Ovary (tissue), 7 donors: ENCODE measurements at regions not wholly inside any gene's neighbourhood (a gene's known extent, or its start where the extent isn't known, plus 50 kb on each side); places are given as distances from the start of the nearest gene placed in this dataset.

Experiments used
- DNase-seq, 5 donors: peaks; one replicate each; pipeline ENCODE4 v3.0.0-alpha.2; 2019 to 2020
- H3K27ac ChIP-seq, 2 donors: fragments of 200-600 bp; one replicate each; pipeline versions ENCODE4 v1.5.1 to v1.8.0; 2019 to 2022
- H3K27me3 ChIP-seq: fragments of 200-600 bp; one replicate; pipeline ENCODE4 v1.8.0; 2022
- H3K36me3 ChIP-seq: fragments of 200-600 bp; sonication (generic); one replicate; pipeline ENCODE4 v1.5.1; 2019
- H3K4me1 ChIP-seq: one replicate; pipeline ENCODE4 v1.8.1; 2013; ENCODE audit warnings: mild to moderate bottlenecking, moderate library complexity; ENCODE audit not compliant: insufficient read depth
- H3K4me3 ChIP-seq: fragments of 200-600 bp; sonication (generic); one replicate; pipeline ENCODE4 v1.5.1; 2017
- H3K9me3 ChIP-seq, 2 donors: fragments of 200-600 bp in 1 of 2; sonication (generic) in 1 of 2; one replicate each; pipeline versions ENCODE4 v1.5.1 to v1.8.1; 2013 to 2019; ENCODE audit warnings: mild to moderate bottlenecking in 1 of 2, moderate library complexity in 1 of 2
- CTCF ChIP-seq, 3 donors: fragments of 450-650 bp in 2 of 3; fragments of 200-600 bp in 1 of 3; IDR thresholded peaks; one replicate each; pipeline versions ENCODE4 v1.5.1 to v1.8.0; 2016 to 2022; ENCODE audit warnings: antibody characterized with exemption in 3 of 3, mild to moderate bottlenecking in 1 of 3
- EP300 ChIP-seq: sonication (generic); formaldehyde crosslinking; IDR thresholded peaks from one replicate; pipeline ENCODE4 v1.6.1; 2017; ENCODE audit warnings: antibody characterized with exemption
- POLR2A ChIP-seq: fragments of 450-650 bp; IDR thresholded peaks from one replicate; pipeline ENCODE4 v1.6.1; 2017; ENCODE audit warnings: antibody characterized with exemption, mild to moderate bottlenecking, moderate library complexity
- WGBS, 3 donors: extraction: QIAGEN DNeasy Blood & Tissue Kit in 1 of 3; methylation state at CpG; one replicate each; pipeline versions ENCODE4 v1.1.5 to v1.1.7; 2013 to 2017; 5-methylcytosine and 5-hydroxymethylcytosine counted together
- intact Hi-C, 4 donors: fragments of 100-400 bp; cut with DNase I; formaldehyde crosslinking; loops; one replicate each; pipeline versions ENCODE4 v1.11.0 to v1.15.1; 2022 to 2023
- donor health status: DM: no; HTN: no; CAD: no; lungs with moderate emphysema.
- donor health status: DM: no; HTN: no; CAD: no.
- donor health status: Bipolar disorder and iron deficiency.
- donor health status: DM: no; HTN: no; CAD: no.
- donor health status: DM: yes; HTN: yes; CAD: no.

DNA sequence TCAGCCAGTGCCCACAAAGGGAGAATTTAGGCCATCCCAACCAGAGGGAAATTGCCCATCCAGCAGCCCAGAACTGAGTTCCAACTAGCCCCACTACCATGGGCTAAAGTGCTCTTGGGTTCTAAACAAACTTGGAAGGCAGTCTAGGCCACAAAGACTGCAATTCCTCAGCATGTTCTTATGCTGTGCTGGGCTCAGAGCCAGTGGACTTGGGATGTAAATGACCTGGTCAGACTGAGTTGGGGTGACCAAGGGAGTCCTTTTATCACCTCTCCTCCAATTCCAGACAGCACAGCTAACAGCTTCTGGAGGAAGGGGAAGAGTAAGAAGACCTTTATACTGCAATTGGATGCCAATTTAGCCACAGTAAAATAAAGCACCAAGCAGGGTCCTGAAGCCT, 607.2 kb upstream of the KCND2 start:
- DNase-seq, result no peak
- Histone ChIP-seq H3K27me3 (no peaks in the 10 kb centered on the region), H3K4me3 (no peak overlapping the region), H3K36me3 (no peaks in the 10 kb centered on the region), H3K27ac (no peak overlapping the region), H3K4me1 (no peaks in the 10 kb centered on the region), H3K9me3 (no peaks in the 10 kb centered on the region)
- intact Hi-C loops, result no loop called here
- TF ChIP-seq EP300 (no peak), POLR2A (no peak), CTCF (IDR thresholded peaks at IDR 0.05) (no peak)

DNA sequence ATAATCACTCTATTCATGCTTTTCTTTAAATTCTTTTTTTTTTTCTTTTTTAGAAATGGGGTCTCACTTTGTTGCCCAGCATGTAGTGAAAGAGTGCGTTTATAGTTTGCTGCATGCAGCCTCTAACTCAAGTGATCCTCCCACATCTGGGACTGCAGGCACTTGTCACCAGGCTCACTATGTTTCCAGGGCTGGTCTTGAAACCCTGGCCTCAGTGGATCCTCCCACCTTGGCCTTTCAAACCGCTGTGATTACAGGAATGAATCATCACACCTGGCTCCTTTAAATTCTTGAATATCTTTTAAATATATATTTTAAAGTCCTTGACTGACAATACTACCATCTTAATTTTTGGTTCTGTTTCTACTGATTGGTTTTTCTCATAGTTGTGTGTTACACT, 591.6 kb upstream of the KCND2 start:
- TF ChIP-seq EP300 (no peak), CTCF (IDR thresholded peaks at IDR 0.05) (no peak), POLR2A (no peak)
- Histone ChIP-seq H3K27ac (no peak overlapping the region), H3K27me3 (no peaks in the 10 kb centered on the region), H3K4me3 (no peak overlapping the region), H3K9me3 (no peaks in the 10 kb centered on the region), H3K36me3 (no peaks in the 10 kb centered on the region), H3K4me1 (no peaks in the 10 kb centered on the region)
- WGBS, 3 donors, result 66 to 69% (median 67%) methylated on average over 2 of the region's 2 CpGs
- intact Hi-C loops, result no loop called here
- no peak for DNase-seq

GRCh38 chr7:119684763-119685162, 588.2 kb upstream of the KCND2 start:
- Histone ChIP-seq H3K36me3 (no peaks in the 10 kb centered on the region), H3K27ac (no peak overlapping the region), H3K4me1 (no peaks in the 10 kb centered on the region), H3K9me3 (no peaks in the 10 kb centered on the region), H3K4me3 (no peak overlapping the region), H3K27me3 (no peaks in the 10 kb centered on the region)
- no peak for TF ChIP-seq CTCF (IDR thresholded peaks at IDR 0.05)
- TF ChIP-seq EP300, result no peak
- TF ChIP-seq POLR2A, result no peak
- DNase-seq, result no peak
- intact Hi-C loops, result no loop called here

- no peak for TF ChIP-seq EP300
- no peaks in the 10 kb centered on the region for H3K4me1 ChIP-seq
These were observed 587.1 kb upstream of the KCND2 start for GRCh38 chr7:119685906-119686305.

DNA sequence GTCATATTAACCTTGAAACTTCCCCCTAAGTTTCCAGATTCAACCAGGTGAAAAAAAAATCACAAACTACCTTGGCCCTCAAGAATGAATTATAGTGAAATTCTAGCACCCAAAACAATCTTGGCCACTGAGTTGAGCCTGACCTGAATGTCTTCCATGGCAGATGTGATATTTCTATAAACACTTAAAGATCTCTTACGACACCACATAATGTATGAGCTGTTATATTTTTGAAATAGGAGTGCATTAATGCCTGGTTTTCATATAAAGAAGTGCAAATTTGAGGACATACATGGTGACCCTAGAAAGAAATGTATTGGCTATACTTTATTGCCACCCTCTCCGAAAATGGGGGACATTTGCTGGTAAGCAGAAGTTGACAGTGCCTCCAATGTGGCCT, 584.1 kb upstream of the KCND2 start:
- intact Hi-C loops, result no loop called here
- TF ChIP-seq EP300 (no peak), CTCF (IDR thresholded peaks at IDR 0.05) (no peak), POLR2A (no peak)
- Histone ChIP-seq H3K4me1 (no peaks in the 10 kb centered on the region), H3K9me3 (no peaks in the 10 kb centered on the region), H3K27ac (no peak overlapping the region), H3K27me3 (no peaks in the 10 kb centered on the region), H3K4me3 (no peak overlapping the region), H3K36me3 (no peaks in the 10 kb centered on the region)
- DNase-seq, result no peak
- WGBS, 3 donors, result 90 to 94% (median 91%) methylated on average over 2 of the region's 2 CpGs

More at GRCh38 chr7:119685906-119686305, 587.1 kb upstream of the KCND2 start:
- 75 to 85% (median 78%) methylated on average over 2 of the region's 2 CpGs for WGBS, 3 donors
- H3K4me3 ChIP-seq, result no peak overlapping the region
- intact Hi-C loops, result no loop called here
- H3K27ac ChIP-seq, result no peak overlapping the region
- DNase-seq, result no peak
- H3K9me3 ChIP-seq, result no peaks in the 10 kb centered on the region
- H3K27me3 ChIP-seq, result no peaks in the 10 kb centered on the region
- no peaks in the 10 kb centered on the region for H3K36me3 ChIP-seq
